Endothelial cell of umbilical vein (primary cell): ENCODE measurements at regions not wholly inside any gene's neighbourhood (a gene's known extent, or its start where the extent isn't known, plus 50 kb on each side); places are given as distances from the start of the nearest gene placed in this dataset.

Experiments used
- BruUV-seq: library from RNA; stranded (reverse); fragments of 400-500 nt; replicated peaks from 2 replicates; lab custom pipeline; 2021; lab: Mats Ljungman, UMichigan
- CTCF ChIA-PET: fragments of 300-600, 350-600 bp; sonication (Branson Sonifier 250); formaldehyde crosslinking; loops from one replicate; lab custom pipeline; 2021; ENCODE audit warnings: antibody characterized with exemption, inconsistent platforms; lab: Charles Lee
- POLR2A ChIA-PET: fragments of 300-600, 350-600 bp; sonication (Branson Sonifier 250); formaldehyde crosslinking; loops from one replicate; lab custom pipeline; 2021; ENCODE audit warnings: antibody characterized with exemption, inconsistent platforms; lab: Charles Lee
- DNase-seq: peaks from one replicate; pipeline ENCODE4 v3.0.0-alpha.2; 2011; ENCODE audit warnings: low read depth, low spot score
- FAIRE-seq: peaks from 2 replicates; lab custom pipeline; 2011; peaks lifted over from hg19 to GRCh38; lab: Jason Lieb, UNC
- H2AFZ ChIP-seq: 2 replicates; pipeline ENCODE4 v1.6.0; 2012; ENCODE audit warnings: low read depth, low read length, control low read depth, inconsistent platforms
- H3K27ac ChIP-seq: 2 replicates; pipeline ENCODE4 v1.5.1; 2011; ENCODE audit warnings: low read depth, mild to moderate bottlenecking, control low read depth, low read length, moderate library complexity; ENCODE audit not compliant: insufficient read depth
- H3K27me3 ChIP-seq, 2 experiments: 2 replicates each; pipeline versions ENCODE4 v1.6.0 to v1.6.1; 2011; ENCODE audit warnings: low read length in 2 of 2, mixed read lengths in 1 of 2; ENCODE audit not compliant: control insufficient read depth in 2 of 2, insufficient read depth in 2 of 2
- H3K36me3 ChIP-seq, 2 experiments: 2 replicates in 1 of 2; 3 replicates in 1 of 2; pipeline ENCODE4 v1.5.1; 2011; ENCODE audit warnings: low read length in 2 of 2, mild to moderate bottlenecking in 1 of 2, moderate library complexity in 1 of 2; ENCODE audit not compliant: control insufficient read depth in 2 of 2, insufficient read depth in 2 of 2; ENCODE audit errors: extremely low read depth in 1 of 2
- H3K4me1 ChIP-seq: 3 replicates; pipeline ENCODE4 v1.5.1; 2011; ENCODE audit warnings: mild to moderate bottlenecking, low read length; ENCODE audit not compliant: control insufficient read depth, insufficient read depth; ENCODE audit errors: extremely low read depth
- H3K4me2 ChIP-seq: 2 replicates; pipeline ENCODE4 v1.6.1; 2011; ENCODE audit warnings: low read length, control low read depth, mixed read lengths; ENCODE audit not compliant: insufficient read depth
- H3K4me3 ChIP-seq, 3 experiments: fragments of 200-600 bp in 1 of 3; sonication (generic), shearing (Covaris generic) in 1 of 3; replicated peaks in 1 of 3; 2 replicates each; pipeline ENCODE4 v1.5.1; 2011 to 2016; ENCODE audit warnings: control low read depth in 3 of 3, low read length in 3 of 3, mild to moderate bottlenecking in 2 of 3, inconsistent platforms in 1 of 3, low read depth in 1 of 3, moderate library complexity in 1 of 3; ENCODE audit not compliant: insufficient read depth in 1 of 3
- H3K79me2 ChIP-seq: 2 replicates; pipeline ENCODE4 v1.6.0; 2012; ENCODE audit warnings: low read length, inconsistent platforms; ENCODE audit not compliant: control insufficient read depth, insufficient read depth
- H3K9ac ChIP-seq: replicated peaks from 2 replicates; pipeline ENCODE3; 2011; ENCODE audit warnings: low read length, control low read depth; ENCODE audit not compliant: insufficient read depth; ENCODE audit errors: extremely low read depth
- H3K9me1 ChIP-seq: replicated peaks from 3 replicates; pipeline ENCODE4 v1.6.0; 2011; ENCODE audit warnings: mild to moderate bottlenecking, low read length; ENCODE audit not compliant: control insufficient read depth, insufficient read depth; ENCODE audit errors: extremely low read depth
- H3K9me3 ChIP-seq: replicated peaks from 2 replicates; pipeline ENCODE4 v1.5.1; 2012; ENCODE audit warnings: low read length, inconsistent platforms; ENCODE audit not compliant: control insufficient read depth, insufficient read depth
- H4K20me1 ChIP-seq: replicated peaks from 2 replicates; pipeline ENCODE3; 2011; ENCODE audit warnings: mild to moderate bottlenecking, low read length; ENCODE audit not compliant: control insufficient read depth, insufficient read depth; ENCODE audit errors: extremely low read depth
- CTCF ChIP-seq, 2 donors: IDR thresholded peaks; 1 replicate in 1 of 2; 2 replicates in 1 of 2; pipeline ENCODE4 v1.5.1; 2011; ENCODE audit warnings: low read length in 2 of 2, mild to moderate bottlenecking in 2 of 2, moderate library complexity in 2 of 2, control low read depth in 1 of 2, inconsistent platforms in 1 of 2, low read depth in 1 of 2; ENCODE audit not compliant: insufficient read depth in 1 of 2; ENCODE audit errors: extremely low read depth in 1 of 2
- EZH2 ChIP-seq: IDR thresholded peaks from 2 replicates; pipeline ENCODE4 v1.6.1; 2012; ENCODE audit warnings: borderline replicate concordance, low read depth, mild to moderate bottlenecking, moderate library complexity, low read length, inconsistent platforms; ENCODE audit not compliant: severe bottlenecking
- FOS ChIP-seq: IDR thresholded peaks from 2 replicates; pipeline ENCODE4 v1.6.1; 2011; ENCODE audit warnings: mild to moderate bottlenecking, low read length, moderate library complexity, borderline replicate concordance; ENCODE audit not compliant: insufficient read depth
- GATA2 ChIP-seq: IDR thresholded peaks from 2 replicates; pipeline ENCODE4 v1.7.0; 2011; ENCODE audit warnings: low read depth, mild to moderate bottlenecking, moderate library complexity, mixed read lengths, low read length; ENCODE audit not compliant: insufficient read length, insufficient read depth
- JUN ChIP-seq: IDR thresholded peaks from 2 replicates; pipeline ENCODE4 v1.6.1; 2011; ENCODE audit warnings: borderline replicate concordance, low read depth; ENCODE audit not compliant: insufficient read length, insufficient read depth
- MYC ChIP-seq: IDR thresholded peaks from one replicate; pipeline ENCODE4 v1.6.1; 2011; ENCODE audit warnings: mild to moderate bottlenecking, low read depth, low read length
- POLR2A ChIP-seq: IDR thresholded peaks from 2 replicates; pipeline ENCODE4 v1.6.1; 2012; ENCODE audit warnings: low read depth, mild to moderate bottlenecking, control low read depth, low read length
- POLR2AphosphoS5 ChIP-seq: IDR thresholded peaks from 2 replicates; pipeline ENCODE4 v1.6.1; 2012; ENCODE audit warnings: low read depth, mild to moderate bottlenecking, control low read depth, low read length, moderate library complexity; ENCODE audit not compliant: insufficient read depth
- dilution Hi-C: fragments of 300-500 bp; cut with MboI; formaldehyde crosslinking; loops from one replicate; pipeline ENCODE4 v1.15.0; 2019; ENCODE audit warnings: low sequenced_read_pairs; ENCODE audit not compliant: extremely low pct_ligation_motif_present
- intact Hi-C: fragments of 100-400 bp; cut with micrococcal nuclease; formaldehyde crosslinking; loops from one replicate; pipeline ENCODE4 v1.10.0; 2022
- TF ChIP-seq, protein P1 (sequence below): IDR thresholded peaks from 2 replicates; pipeline ENCODE4 v1.6.1; 2011; ENCODE audit not compliant: insufficient read depth, insufficient read length

GRCh38 chr1:118650107-118650807 is 337.9 kb downstream of the TBX15 start:
- DNase-seq = no peak
- POLR2A ChIA-PET = no interaction called here
- H3K27ac ChIP-seq = no peak overlapping the region
- no peaks in the 10 kb centered on the region for H3K27me3 ChIP-seq
- no peak overlapping the region for H3K4me3 ChIP-seq
- no peak overlapping the region for H2AFZ ChIP-seq
- H3K9ac ChIP-seq = no peak overlapping the region
- H4K20me1 ChIP-seq = no peaks in the 10 kb centered on the region
- CTCF ChIA-PET = no interaction called here
- dilution Hi-C loops (no loop called here), intact Hi-C loops (no loop called here)
- H3K9me1 ChIP-seq = no peaks in the 10 kb centered on the region
- H3K4me1 ChIP-seq = no peaks in the 10 kb centered on the region
- no peak overlapping the region for H3K4me2 ChIP-seq
- no peak for TF ChIP-seq POLR2AphosphoS5
- H3K36me3 ChIP-seq = no peaks in the 10 kb centered on the region
- BruUV-seq = no TSS peak
- H3K79me2 ChIP-seq = no peaks in the 10 kb centered on the region
- FAIRE-seq = no peak
- no peaks in the 10 kb centered on the region for H3K9me3 ChIP-seq

DNA sequence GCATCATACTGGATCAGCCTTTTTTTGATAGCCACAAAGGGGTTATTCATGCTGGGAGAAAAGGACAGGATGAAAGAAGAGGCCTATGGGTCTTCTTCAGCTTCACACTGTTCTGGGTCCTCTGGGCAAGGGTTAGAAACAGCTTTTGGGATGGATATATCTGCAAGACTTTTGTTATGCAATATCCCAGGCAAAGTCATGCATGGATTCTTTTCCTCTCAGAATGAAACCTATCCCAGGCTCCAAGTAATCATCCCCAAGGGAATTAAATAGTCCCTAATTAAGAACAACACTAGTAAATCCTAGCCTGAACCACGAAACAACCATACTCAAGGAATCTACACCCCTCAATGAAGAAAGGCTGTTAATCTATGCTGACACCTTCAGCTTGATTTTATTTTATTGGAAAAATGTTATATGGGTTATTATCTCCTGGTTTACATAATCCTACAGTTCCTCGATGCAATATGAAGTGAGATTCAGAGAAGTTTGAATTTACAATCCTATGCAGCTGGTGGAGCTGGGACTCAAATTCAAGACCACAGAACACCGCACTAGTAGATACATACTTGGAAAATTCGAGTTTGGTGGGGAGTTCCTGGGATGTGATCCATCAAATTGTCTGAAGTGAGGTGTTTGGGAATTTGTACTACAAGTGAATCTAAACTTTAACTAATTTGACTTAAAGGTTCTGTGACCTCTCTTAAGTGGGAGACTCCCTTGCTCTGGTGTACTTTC is 338.6 kb downstream of the TBX15 start:
- no peaks in the 10 kb centered on the region for H3K4me1 ChIP-seq
- no peaks in the 10 kb centered on the region for H3K9me3 ChIP-seq
- no peak overlapping the region for H3K27ac ChIP-seq
- no peaks in the 10 kb centered on the region for H3K36me3 ChIP-seq
- dilution Hi-C loops (no loop called here), intact Hi-C loops (no loop called here)
- no peak overlapping the region for H3K4me2 ChIP-seq
- H3K4me3 ChIP-seq = no peak overlapping the region
- ChIA-PET CTCF (no interaction called here), POLR2A (no interaction called here)
- no peaks in the 10 kb centered on the region for H3K9me1 ChIP-seq
- H3K27me3 ChIP-seq = no peaks in the 10 kb centered on the region
- DNase-seq = no peak
- BruUV-seq = no TSS peak
- H2AFZ ChIP-seq = no peak overlapping the region
- no peaks in the 10 kb centered on the region for H3K79me2 ChIP-seq
- no peak for FAIRE-seq
- H3K9ac ChIP-seq = no peak overlapping the region
- TF ChIP-seq, protein P1, sequence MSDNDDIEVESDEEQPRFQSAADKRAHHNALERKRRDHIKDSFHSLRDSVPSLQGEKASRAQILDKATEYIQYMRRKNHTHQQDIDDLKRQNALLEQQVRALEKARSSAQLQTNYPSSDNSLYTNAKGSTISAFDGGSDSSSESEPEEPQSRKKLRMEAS = no peak
- no peak for TF ChIP-seq CTCF (IDR thresholded peaks at IDR 0.05; ENCODE audit: extremely low read depth in 1 of 2, insufficient read depth in 1 of 2, low read depth in 1 of 2, low read length in 2 of 2)
- no peak for TF ChIP-seq JUN
- no peak for TF ChIP-seq EZH2
- no peak for TF ChIP-seq MYC
- TF ChIP-seq GATA2 = no peak
- TF ChIP-seq FOS = no peak
- TF ChIP-seq POLR2A = no peak
- no peak for TF ChIP-seq POLR2AphosphoS5
- no peaks in the 10 kb centered on the region for H4K20me1 ChIP-seq
